ENCODE measurements at regions not wholly inside any gene's neighbourhood (a gene's known extent, or its start where the extent isn't known, plus 50 kb on each side); places are given as distances from the start of the nearest gene placed in this dataset.

DNA sequence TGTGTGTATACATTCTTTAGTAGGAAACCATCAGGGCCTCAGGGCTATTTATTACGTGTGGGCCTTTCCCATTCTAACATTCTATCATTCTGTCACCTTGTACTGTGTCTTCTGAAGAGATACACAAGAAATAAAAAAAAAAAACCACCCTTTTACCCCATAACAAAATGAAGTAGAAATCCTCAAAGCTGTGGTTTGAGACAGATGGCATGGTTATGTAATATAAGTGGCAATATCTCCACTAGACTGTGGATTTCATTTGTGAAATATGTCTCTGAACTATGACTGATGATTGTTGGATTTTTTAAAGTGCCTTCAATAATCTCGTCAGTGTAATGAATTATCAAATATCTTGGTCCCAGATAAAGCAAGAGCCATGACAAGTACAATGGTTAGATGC lies 150.0 kb upstream of the BLID start:
- Histone ChIP-seq H3K27me3 (ENCODE audit: insufficient read depth, low read length, poor library complexity, severe bottlenecking) (no peaks in the 10 kb centered on the region), H3K79me2 (ENCODE audit: insufficient read depth, low read length) (no peaks in the 10 kb centered on the region), H3K36me3 (ENCODE audit: insufficient read depth, low read length) (no peaks in the 10 kb centered on the region), H3K9ac (ENCODE audit: low read depth, low read length, poor library complexity, severe bottlenecking) (no peak overlapping the region), H3K4me2 (ENCODE audit: low read depth, low read length, poor library complexity, severe bottlenecking) (no peak overlapping the region), H4K20me1 (ENCODE audit: insufficient read depth, low read length, poor library complexity, severe bottlenecking) (no peaks in the 10 kb centered on the region), H3K9me3 (ENCODE audit: insufficient read depth, low read depth, low read length) (no peaks in the 10 kb centered on the region), H3K4me1 (ENCODE audit: insufficient read depth, low read length, poor library complexity, severe bottlenecking) (no peaks in the 10 kb centered on the region), H3K4me3 (ENCODE audit: low read length, poor library complexity, severe bottlenecking) (no peak overlapping the region), H3K9me2 (replicated peaks; ENCODE audit: low read depth, low read length) (no peaks in the 10 kb centered on the region), H3F3A (ENCODE audit: low read depth) (no peaks in the 10 kb centered on the region), H2AFZ (ENCODE audit: low read length) (no peak overlapping the region)
- TF ChIP-seq EZH2phosphoT487 (IDR thresholded peaks at IDR 0.05; ENCODE audit: borderline replicate concordance), result no peak
- TF ChIP-seq, protein P1, sequence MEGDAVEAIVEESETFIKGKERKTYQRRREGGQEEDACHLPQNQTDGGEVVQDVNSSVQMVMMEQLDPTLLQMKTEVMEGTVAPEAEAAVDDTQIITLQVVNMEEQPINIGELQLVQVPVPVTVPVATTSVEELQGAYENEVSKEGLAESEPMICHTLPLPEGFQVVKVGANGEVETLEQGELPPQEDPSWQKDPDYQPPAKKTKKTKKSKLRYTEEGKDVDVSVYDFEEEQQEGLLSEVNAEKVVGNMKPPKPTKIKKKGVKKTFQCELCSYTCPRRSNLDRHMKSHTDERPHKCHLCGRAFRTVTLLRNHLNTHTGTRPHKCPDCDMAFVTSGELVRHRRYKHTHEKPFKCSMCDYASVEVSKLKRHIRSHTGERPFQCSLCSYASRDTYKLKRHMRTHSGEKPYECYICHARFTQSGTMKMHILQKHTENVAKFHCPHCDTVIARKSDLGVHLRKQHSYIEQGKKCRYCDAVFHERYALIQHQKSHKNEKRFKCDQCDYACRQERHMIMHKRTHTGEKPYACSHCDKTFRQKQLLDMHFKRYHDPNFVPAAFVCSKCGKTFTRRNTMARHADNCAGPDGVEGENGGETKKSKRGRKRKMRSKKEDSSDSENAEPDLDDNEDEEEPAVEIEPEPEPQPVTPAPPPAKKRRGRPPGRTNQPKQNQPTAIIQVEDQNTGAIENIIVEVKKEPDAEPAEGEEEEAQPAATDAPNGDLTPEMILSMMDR (conservative IDR thresholded peaks at IDR 0.05; ENCODE audit: low read length), result no peak

- TF ChIP-seq, protein P1 (conservative IDR thresholded peaks at IDR 0.05; ENCODE audit: low read length), result no peak
- TF ChIP-seq EZH2phosphoT487 (IDR thresholded peaks at IDR 0.05; ENCODE audit: borderline replicate concordance), result no peak
- Histone ChIP-seq H3K79me2 (ENCODE audit: insufficient read depth, low read length) (no peaks in the 10 kb centered on the region), H3K4me3 (ENCODE audit: low read length, poor library complexity, severe bottlenecking) (no peak overlapping the region), H3K36me3 (ENCODE audit: insufficient read depth, low read length) (no peaks in the 10 kb centered on the region), H3F3A (ENCODE audit: low read depth) (no peaks in the 10 kb centered on the region), H3K27me3 (ENCODE audit: insufficient read depth, low read length, poor library complexity, severe bottlenecking) (no peaks in the 10 kb centered on the region), H3K9me3 (ENCODE audit: insufficient read depth, low read depth, low read length) (no peaks in the 10 kb centered on the region), H3K9me2 (replicated peaks; ENCODE audit: low read depth, low read length) (no peaks in the 10 kb centered on the region), H2AFZ (ENCODE audit: low read length) (no peak overlapping the region), H3K4me1 (ENCODE audit: insufficient read depth, low read length, poor library complexity, severe bottlenecking) (no peaks in the 10 kb centered on the region), H3K9ac (ENCODE audit: low read depth, low read length, poor library complexity, severe bottlenecking) (no peak overlapping the region), H3K4me2 (ENCODE audit: low read depth, low read length, poor library complexity, severe bottlenecking) (no peak overlapping the region), H4K20me1 (ENCODE audit: insufficient read depth, low read length, poor library complexity, severe bottlenecking) (no peaks in the 10 kb centered on the region)
Measured at GRCh38 chr11:122264121-122264520, 148.1 kb upstream of the BLID start.

- no peaks in the 10 kb centered on the region for H4K20me1 ChIP-seq (ENCODE audit: insufficient read depth, low read length, poor library complexity, severe bottlenecking)
- no peaks in the 10 kb centered on the region for H3K9me3 ChIP-seq (ENCODE audit: insufficient read depth, low read depth, low read length)
- no peaks in the 10 kb centered on the region for H3K27me3 ChIP-seq (ENCODE audit: insufficient read depth, low read length, poor library complexity, severe bottlenecking)
- no peak overlapping the region for H3K9ac ChIP-seq (ENCODE audit: low read depth, low read length, poor library complexity, severe bottlenecking)
- H3K4me3 ChIP-seq (ENCODE audit: low read length, poor library complexity, severe bottlenecking), result no peak overlapping the region
- no peaks in the 10 kb centered on the region for H3K9me2 ChIP-seq (replicated peaks; ENCODE audit: low read depth, low read length)
- no peaks in the 10 kb centered on the region for H3K79me2 ChIP-seq (ENCODE audit: insufficient read depth, low read length)
- H3K36me3 ChIP-seq (ENCODE audit: insufficient read depth, low read length), result no peaks in the 10 kb centered on the region
- no peak for TF ChIP-seq EZH2phosphoT487 (IDR thresholded peaks at IDR 0.05; ENCODE audit: borderline replicate concordance)
- no peak overlapping the region for H3K4me2 ChIP-seq (ENCODE audit: low read depth, low read length, poor library complexity, severe bottlenecking)
- no peaks in the 10 kb centered on the region for H3F3A ChIP-seq (ENCODE audit: low read depth)
- no peaks in the 10 kb centered on the region for H3K4me1 ChIP-seq (ENCODE audit: insufficient read depth, low read length, poor library complexity, severe bottlenecking)
- H2AFZ ChIP-seq (ENCODE audit: low read length), result no peak overlapping the region
Measured at GRCh38 chr11:122261546-122261945, 145.5 kb upstream of the BLID start.

DNA sequence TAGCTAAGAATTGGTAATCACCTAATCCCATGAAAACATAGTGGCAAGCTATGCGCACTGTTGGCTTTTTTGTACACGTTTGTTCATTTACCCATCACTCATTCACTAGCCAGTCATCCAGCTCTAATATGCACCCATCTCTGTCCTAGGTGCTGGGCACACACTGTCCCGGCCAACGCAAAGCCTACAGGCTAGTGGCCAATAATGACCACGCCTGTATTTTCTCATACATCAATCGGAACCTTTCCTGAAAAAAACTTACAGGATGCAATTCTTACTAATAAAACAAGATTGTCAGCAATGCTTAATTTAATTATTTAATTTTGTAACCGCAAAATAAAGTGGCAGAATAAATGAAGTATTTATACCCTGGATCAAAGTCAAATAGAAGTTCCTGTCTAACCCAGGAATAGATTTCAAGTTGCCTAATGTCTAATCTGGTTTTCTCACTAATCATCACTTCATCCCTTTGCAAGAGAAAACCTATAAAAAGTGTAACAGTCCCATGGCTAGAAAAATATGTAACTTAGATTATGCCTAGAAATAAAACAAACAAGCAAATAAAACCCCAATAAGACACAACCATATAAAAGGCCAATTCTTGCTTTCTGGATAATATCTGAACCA lies 143.3 kb upstream of the BLID start:
- H3K36me3 ChIP-seq (ENCODE audit: insufficient read depth, low read length), result no peaks in the 10 kb centered on the region
- no peak overlapping the region for H2AFZ ChIP-seq (ENCODE audit: low read length)
- H3K4me2 ChIP-seq (ENCODE audit: low read depth, low read length, poor library complexity, severe bottlenecking), result no peak overlapping the region
- H4K20me1 ChIP-seq (ENCODE audit: insufficient read depth, low read length, poor library complexity, severe bottlenecking), result no peaks in the 10 kb centered on the region
- H3K9me3 ChIP-seq (ENCODE audit: insufficient read depth, low read depth, low read length), result no peaks in the 10 kb centered on the region
- no peaks in the 10 kb centered on the region for H3K9me2 ChIP-seq (replicated peaks; ENCODE audit: low read depth, low read length)
- no peak for TF ChIP-seq EZH2phosphoT487 (IDR thresholded peaks at IDR 0.05; ENCODE audit: borderline replicate concordance)
- TF ChIP-seq, protein P1 (conservative IDR thresholded peaks at IDR 0.05; ENCODE audit: low read length), result no peak
- H3K27me3 ChIP-seq (ENCODE audit: insufficient read depth, low read length, poor library complexity, severe bottlenecking), result no peaks in the 10 kb centered on the region
- no peaks in the 10 kb centered on the region for H3K4me1 ChIP-seq (ENCODE audit: insufficient read depth, low read length, poor library complexity, severe bottlenecking)
- no peaks in the 10 kb centered on the region for H3F3A ChIP-seq (ENCODE audit: low read depth)
- no peaks in the 10 kb centered on the region for H3K79me2 ChIP-seq (ENCODE audit: insufficient read depth, low read length)
- H3K9ac ChIP-seq (ENCODE audit: low read depth, low read length, poor library complexity, severe bottlenecking), result no peak overlapping the region
- H3K4me3 ChIP-seq (ENCODE audit: low read length, poor library complexity, severe bottlenecking), result no peak overlapping the region

Data from Loucy (cell line).